GM12872 (cell line): ENCODE measurements at regions not wholly inside any gene's neighbourhood (a gene's known extent, or its start where the extent isn't known, plus 50 kb on each side); places are given as distances from the start of the nearest gene placed in this dataset.

Experiments
- TF ChIP-seq, protein P1 (sequence below): IDR thresholded peaks from 3 replicates; pipeline ENCODE4 v1.5.1; 2011; ENCODE audit warnings: low read depth, mild to moderate bottlenecking, low read length, moderate library complexity; ENCODE audit not compliant: insufficient read depth

DNA sequence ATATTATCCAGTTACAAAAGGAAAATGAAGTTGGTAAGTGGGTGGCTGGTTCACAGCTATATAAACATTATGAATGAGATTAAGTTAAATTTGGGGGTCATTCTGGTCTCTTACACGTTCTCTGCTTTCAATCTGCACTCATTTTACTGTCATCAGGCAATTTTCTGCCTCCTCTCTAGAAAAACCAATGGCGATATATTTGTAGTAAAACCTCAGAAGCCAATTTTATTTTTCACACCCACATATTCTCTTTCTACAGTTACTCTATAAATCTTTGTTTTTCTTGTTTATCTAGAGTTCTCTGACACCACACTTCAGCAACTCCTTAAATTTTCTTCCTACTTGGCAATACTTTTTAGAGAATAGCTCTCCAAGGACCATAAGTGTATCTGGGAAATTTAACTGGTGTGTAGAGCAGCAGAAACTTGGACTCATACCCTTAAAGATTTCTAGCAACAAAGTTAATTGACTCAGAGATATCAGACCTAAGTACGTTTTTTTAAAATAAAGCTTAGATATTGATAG, 926.9 kb downstream of the TMTC2 start:
- TF ChIP-seq, protein P1, sequence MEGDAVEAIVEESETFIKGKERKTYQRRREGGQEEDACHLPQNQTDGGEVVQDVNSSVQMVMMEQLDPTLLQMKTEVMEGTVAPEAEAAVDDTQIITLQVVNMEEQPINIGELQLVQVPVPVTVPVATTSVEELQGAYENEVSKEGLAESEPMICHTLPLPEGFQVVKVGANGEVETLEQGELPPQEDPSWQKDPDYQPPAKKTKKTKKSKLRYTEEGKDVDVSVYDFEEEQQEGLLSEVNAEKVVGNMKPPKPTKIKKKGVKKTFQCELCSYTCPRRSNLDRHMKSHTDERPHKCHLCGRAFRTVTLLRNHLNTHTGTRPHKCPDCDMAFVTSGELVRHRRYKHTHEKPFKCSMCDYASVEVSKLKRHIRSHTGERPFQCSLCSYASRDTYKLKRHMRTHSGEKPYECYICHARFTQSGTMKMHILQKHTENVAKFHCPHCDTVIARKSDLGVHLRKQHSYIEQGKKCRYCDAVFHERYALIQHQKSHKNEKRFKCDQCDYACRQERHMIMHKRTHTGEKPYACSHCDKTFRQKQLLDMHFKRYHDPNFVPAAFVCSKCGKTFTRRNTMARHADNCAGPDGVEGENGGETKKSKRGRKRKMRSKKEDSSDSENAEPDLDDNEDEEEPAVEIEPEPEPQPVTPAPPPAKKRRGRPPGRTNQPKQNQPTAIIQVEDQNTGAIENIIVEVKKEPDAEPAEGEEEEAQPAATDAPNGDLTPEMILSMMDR, result no peak

DNA sequence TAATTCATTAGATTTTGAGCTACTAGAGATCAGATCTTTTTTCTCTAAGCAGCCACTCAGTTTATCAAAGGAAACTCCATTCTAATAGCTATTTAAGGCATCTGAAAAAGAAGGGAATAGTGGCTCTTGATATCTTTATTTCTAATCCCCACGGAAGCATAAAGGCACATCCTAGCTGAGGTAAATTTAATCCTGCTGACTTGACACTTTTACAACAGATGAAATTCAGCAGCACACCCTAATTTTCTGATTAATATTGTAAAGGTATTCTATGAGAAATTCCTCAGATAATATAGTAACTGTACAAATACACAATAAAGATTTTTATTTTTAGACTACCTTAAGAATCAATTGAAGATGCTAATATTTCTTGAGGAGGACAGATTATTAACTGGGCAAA, 916.4 kb downstream of the TMTC2 start:
- TF ChIP-seq, protein P1, result no peak

DNA sequence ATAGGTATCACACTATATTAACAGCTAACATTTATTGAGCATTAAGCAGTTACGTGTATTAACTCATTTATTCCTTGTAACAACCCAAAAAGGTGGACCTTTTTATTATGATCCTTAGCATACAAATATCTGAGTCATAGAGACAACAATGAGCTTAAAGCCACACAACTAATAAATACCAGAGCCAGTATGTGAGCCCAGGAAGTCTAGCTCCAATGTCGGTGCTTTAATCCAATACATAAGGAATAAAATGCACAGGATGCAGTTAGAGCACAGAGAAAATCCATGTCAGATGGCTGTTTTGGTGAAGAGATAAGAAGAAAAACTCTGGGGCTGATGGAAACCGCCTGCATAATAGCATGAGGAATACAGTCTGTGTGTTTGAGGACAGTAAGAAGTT, 888.6 kb downstream of the TMTC2 start:
- TF ChIP-seq, protein P1, result no peak

DNA sequence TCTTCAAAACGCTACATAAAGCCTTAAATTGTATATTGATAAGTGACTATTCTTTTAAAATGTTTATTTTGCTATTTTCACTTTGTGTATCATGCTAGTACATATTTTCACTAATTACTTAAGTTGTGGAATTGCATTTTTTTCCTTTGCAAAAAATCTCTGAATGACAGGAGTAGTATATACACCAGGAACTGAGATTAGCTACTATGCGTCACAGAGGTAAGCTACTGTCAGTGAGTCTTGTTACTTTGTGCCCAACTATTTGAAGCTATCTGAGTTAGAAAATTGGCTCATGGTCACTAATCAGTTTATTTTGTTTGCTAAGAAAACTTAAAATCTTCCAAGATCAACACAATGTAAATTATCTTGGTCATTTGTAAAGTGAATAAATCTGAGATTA, 887.4 kb downstream of the TMTC2 start:
- TF ChIP-seq, protein P1, result no peak

DNA sequence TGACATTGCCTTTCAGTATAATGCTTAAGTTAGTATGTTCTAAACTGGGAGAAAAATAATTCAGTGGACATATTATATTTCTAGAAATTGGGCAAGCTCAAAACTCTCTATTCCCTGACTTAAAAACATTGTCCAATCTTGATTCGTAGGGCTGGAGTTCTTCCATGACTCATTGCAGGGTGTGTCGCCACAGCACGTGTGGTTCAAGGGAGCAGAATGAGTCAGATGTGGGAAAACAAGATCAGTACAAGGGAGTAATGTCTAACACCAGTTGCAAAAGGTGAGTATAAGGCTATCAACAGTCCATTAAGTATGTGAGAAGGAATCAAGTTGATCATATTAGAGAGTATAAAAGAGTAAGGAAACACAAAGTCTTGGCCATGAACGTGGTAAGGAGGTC, 887.0 kb downstream of the TMTC2 start:
- TF ChIP-seq, protein P1, result no peak

DNA sequence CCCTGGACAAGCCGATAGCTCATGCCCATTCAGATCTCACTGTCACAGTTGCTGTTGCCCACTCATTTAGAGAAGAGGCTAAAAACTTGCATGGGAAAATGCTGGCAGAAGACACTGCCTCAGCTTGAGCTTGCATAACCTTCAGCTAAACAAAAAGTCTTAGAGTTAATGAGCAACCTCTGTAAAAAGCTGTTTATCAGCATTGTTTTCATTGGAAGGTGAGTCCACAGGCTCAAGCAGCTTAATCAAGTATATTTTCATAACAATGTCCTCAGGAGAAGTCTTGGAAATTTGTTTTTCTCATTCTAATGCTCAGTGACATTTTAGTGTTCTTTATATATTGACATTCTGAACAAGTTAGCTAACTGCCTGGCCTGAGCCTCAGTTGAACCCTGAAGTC, 872.9 kb downstream of the TMTC2 start:
- TF ChIP-seq, protein P1, result no peak

DNA sequence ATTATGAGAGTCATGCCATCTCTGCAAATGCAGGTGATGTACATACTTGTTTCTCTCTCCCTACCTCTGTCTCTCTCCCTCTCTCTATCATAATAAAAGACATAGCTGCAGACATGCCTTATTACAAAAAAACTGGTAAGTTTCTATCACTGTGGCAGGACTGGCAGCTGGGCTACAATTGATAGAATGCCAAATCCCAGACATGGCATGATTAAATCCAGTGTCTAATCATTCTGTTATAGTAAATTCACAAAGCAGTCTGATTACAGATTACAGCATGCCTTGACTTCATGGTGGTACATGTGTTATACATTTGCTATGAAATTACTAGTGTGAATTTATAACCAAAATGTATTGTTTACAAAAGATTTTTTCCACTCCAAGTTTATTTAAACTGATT, 854.7 kb downstream of the TMTC2 start:
- TF ChIP-seq, protein P1, result no peak
